ENCODE measurements at regions not wholly inside any gene's neighbourhood (a gene's known extent, or its start where the extent isn't known, plus 50 kb on each side); places are given as distances from the start of the nearest gene placed in this dataset.

DNA sequence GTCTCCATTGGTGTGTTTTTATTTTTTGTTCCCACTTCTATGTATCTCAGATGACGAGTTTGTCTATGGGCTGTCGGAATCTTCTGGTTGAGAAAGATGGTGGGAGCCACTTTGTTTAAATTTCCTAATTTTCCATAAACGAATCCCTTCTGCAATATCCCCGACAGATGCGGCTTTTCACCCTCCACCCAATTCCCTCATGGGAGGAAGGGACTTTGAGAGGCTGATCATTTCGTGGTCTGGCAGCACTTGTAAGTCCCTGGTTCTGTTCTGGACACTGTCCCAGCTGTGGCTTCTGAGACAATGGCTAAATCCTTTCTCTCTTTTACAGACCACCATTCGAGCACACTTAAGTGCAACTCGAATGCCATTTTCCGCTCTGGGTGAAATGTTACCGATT is 72.2 kb upstream of the PUDP start:
- DNase-seq (ENCODE audit: low spot score) = no peak

DNA sequence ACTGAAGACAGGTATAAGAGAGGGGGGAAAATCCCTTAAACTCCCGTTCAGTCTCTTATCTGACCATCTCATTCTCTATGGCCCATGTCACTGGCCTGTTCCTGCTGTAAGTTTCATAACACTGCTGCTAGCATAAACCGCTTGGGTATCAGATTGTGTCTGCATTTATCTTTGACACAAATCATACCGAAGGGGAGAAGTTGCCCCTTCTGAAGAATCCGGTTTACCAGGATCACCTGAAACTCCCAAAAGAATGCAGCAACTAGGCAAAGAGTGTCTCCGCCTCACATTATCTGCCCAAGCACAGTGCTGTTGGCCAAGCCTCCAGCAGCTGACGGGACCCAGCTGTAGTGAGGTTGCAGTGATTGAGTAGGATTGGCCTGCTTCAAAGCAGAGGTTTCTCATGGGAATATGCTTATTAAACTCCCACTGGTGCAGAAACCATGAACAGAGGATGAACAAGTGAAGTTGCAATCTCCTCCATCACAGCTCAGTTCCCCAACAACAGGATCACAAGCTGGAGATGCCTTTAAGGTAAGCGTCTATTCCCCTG is 71.3 kb upstream of the PUDP start:
- no peak for DNase-seq (ENCODE audit: low spot score)

DNA sequence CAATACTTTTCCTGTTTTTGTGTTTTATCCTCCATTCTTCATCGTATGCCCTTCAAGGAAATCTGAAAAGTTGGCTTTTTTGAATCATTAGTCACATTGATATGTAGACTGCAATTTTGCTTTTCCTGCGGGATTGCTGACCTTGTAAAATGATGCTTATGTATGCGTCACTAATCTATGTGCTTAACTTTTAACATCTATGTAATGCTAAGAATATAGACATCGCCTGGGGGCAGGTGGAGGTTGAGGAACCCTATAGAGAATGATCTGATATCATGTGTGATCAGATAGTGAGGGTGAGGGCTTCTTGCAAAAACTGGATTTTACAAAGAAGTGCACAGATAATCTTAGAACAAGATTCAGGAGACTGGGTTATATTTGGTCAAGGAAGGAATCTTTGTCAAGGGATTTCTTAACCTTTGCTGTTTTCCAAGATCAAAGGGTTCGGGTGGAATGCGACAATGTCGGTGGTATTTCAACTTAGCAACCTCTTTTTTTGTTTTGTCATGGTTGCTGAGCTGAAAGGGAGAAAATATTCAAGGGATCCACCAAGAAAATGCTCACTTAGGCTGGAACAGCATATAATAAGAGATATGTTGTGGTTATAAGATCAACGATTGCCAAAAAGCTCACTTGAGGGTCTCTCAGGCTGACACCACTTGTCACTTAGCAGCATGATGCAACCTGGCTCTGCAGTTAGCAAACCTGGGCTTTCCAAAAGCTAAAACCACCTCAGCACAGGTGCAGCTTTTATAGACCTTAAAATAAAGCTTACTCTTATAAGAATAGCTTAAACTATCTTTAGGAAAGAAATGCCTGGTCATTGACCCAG is 70.6 kb upstream of the PUDP start:
- DNase-seq (ENCODE audit: low spot score) = no peak

GRCh38 chrX:7216981-7217587 is 69.1 kb upstream of the PUDP start:
- no peak for DNase-seq (ENCODE audit: low spot score)

- no peak for DNase-seq (ENCODE audit: low spot score)
These were observed 67.9 kb upstream of the PUDP start for GRCh38 chrX:7215842-7216241.

GRCh38 chrX:7214251-7214650 is 66.3 kb upstream of the PUDP start:
- no peak for DNase-seq (ENCODE audit: low spot score)

GRCh38 chrX:7205037-7205577 is 57.2 kb upstream of the PUDP start:
- no peak for DNase-seq (ENCODE audit: low spot score)

- DNase-seq (ENCODE audit: low spot score) = no peak
These were observed 56.7 kb upstream of the PUDP start for GRCh38 chrX:7204619-7205018.

DNA sequence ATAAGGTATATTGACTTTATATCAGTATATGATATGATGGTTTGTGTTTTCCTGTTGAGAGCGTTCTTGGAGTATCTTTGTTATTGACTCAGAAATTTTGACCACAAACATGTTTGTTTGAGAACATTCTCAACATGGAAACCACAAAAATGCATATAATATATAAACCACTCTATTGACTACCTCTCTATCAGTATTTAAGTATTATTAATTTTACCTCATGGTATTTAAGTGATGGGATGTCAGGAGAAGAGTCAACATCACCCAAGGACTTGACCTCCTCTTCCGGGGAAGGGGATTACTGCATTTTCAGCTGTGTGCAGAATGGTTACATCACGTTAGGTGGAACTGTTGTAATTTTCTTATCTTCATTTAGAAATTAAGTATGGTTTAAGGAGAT is 54.3 kb upstream of the PUDP start:
- no peak for DNase-seq (ENCODE audit: low spot score)

GRCh38 chrX:7201496-7201895 is 53.5 kb upstream of the PUDP start:
- no peak for DNase-seq (ENCODE audit: low spot score)

GRCh38 chrX:7198499-7198898 is 50.5 kb upstream of the PUDP start:
- DNase-seq (ENCODE audit: low spot score) = no peak

Data from RKO (cell line).